Stimulated activated naive B cell treated with anti-CD40 and anti-IgM and Interleukin-4, amounts not matched to agents 10 μg/mL and 1 μg/mL and 100 μg/mL, for 72 hours (primary cell): ENCODE measurements at regions not wholly inside any gene's neighbourhood (a gene's known extent, or its start where the extent isn't known, plus 50 kb on each side); places are given as distances from the start of the nearest gene placed in this dataset.
"Not testable (repeated sequence)": the region's sequence is repeated elsewhere in the genome, so short reads cannot be mapped to it uniquely, and the experiment has no call there.

Experiments
- ATAC-seq, 2 donors: fragments of 150-1000 bp; cut with Tn5 transposase; replicated peaks; 2 replicates each; pipeline ENCODE4 v1.10.0; 2021; ENCODE audit warnings: moderate library complexity in 1 of 2
- DNase-seq: peaks from one replicate; pipeline ENCODE4 v3.0.0; 2021
- H3K27ac Mint-ChIP-seq: one replicate; pipeline ENCODE4 v1.8.0; 2022; ENCODE audit warnings: mild to moderate bottlenecking, mixed read lengths
- H3K27me3 Mint-ChIP-seq, 2 donors: one replicate each; pipeline ENCODE4 v1.8.0; 2022; ENCODE audit warnings: mixed read lengths in 2 of 2
- H3K36me3 Mint-ChIP-seq, 2 donors: one replicate each; pipeline ENCODE4 v1.8.0; 2022; ENCODE audit warnings: mixed read lengths in 2 of 2, mild to moderate bottlenecking in 1 of 2
- H3K4me1 Mint-ChIP-seq, 2 donors: one replicate each; pipeline ENCODE4 v1.8.0; 2022; ENCODE audit warnings: mixed read lengths in 2 of 2, mild to moderate bottlenecking in 1 of 2
- H3K4me3 Mint-ChIP-seq, 2 donors: one replicate each; pipeline ENCODE4 v1.8.0; 2022; ENCODE audit warnings: mild to moderate bottlenecking in 2 of 2, mixed read lengths in 2 of 2, moderate library complexity in 1 of 2
- H3K9me3 Mint-ChIP-seq, 2 donors: one replicate each; pipeline ENCODE4 v1.8.0; 2022; ENCODE audit warnings: mixed read lengths in 2 of 2, mild to moderate bottlenecking in 1 of 2

- Mint-ChIP-seq H3K27ac (no peak overlapping the region), H3K27me3 (peaks cover 0 to 7% of the 10 kb centered on the region in 2 donors), H3K4me1 (no peaks in the 10 kb centered on the region), H3K36me3 (no peaks in the 10 kb centered on the region), H3K9me3 (peaks cover 0 to 6% of the 10 kb centered on the region in 2 donors), H3K4me3 (no peak overlapping the region)
- no peak for ATAC-seq
- DNase-seq: no peak
These were observed 266.3 kb downstream of the FOXL1 start for GRCh38 chr16:86844695-86845094.

DNA sequence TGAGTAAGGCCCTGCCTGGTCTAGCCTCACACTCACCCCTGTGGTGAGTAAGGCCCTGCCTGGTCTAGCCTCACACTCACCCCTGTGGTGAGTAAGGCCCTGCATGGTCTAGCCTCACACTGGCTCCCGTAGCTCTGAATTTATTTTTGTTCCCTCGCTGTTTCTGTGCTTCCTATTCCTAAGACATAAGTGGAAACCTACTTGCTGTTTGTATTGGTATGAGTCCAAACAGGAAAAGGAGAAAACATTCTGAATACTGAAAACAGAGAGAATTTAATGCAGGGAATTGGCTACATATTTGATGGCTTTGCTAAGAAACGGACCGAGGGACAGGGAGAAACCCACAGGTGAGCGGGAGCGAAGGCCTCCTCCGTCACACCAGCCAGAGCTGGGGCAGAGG, 267.8 kb downstream of the FOXL1 start:
- H3K4me1 Mint-ChIP-seq: no peaks in the 10 kb centered on the region
- H3K27ac Mint-ChIP-seq: no peak overlapping the region
- peaks cover 0 to 7% of the 10 kb centered on the region in 2 donors for H3K27me3 Mint-ChIP-seq
- peaks cover 0 to 6% of the 10 kb centered on the region in 2 donors for H3K9me3 Mint-ChIP-seq
- H3K36me3 Mint-ChIP-seq: no peaks in the 10 kb centered on the region
- DNase-seq: no peak
- H3K4me3 Mint-ChIP-seq: no peak overlapping the region
- no peak for ATAC-seq

DNA sequence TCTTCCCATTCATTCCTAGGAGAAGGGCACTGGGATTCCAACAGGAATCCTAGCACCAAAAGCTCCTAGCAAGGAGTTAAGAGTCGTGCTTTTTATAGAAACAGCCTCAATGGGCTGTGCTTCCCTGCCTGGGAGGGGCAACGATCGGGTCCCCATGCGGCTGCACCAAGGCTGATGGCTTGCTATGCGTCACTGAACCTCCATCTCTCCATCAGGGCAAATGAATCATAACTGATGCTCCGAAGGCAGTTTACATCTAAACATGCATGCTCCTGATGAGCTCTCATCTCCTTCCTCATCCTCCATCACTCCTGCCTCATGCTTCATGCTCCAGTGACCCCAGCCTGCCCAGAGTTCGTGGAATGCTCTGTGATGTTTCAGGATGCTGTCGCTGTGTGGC, 270.5 kb downstream of the FOXL1 start:
- H3K27ac Mint-ChIP-seq: no peak overlapping the region
- H3K9me3 Mint-ChIP-seq: peaks cover 0 to 5% of the 10 kb centered on the region in 2 donors
- ATAC-seq (no peak), DNase-seq (no peak)
- H3K36me3 Mint-ChIP-seq: no peaks in the 10 kb centered on the region
- H3K4me3 Mint-ChIP-seq: no peak overlapping the region
- no peaks in the 10 kb centered on the region for H3K4me1 Mint-ChIP-seq
- H3K27me3 Mint-ChIP-seq: peaks cover 0 to 7% of the 10 kb centered on the region in 2 donors

DNA sequence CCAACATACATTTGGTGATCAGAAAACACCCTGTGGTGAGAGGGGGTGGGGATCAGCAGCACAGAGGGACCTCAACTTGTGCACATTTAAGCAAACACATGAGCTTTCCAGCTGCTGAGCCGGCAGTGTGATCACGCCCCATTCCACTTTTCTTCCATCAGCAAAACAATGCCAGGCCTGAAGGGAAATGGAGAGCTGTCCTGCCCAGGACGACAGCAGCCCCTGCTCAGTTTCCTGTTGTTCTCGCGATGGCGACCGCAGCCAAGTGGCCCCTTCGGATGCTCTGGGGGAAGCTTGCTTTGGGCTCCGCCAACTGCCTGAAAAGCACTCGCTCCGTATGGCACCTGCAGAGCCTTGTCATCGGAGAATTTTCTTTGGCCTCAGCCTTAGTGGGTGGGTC, 272.3 kb downstream of the FOXL1 start:
- ATAC-seq (no peak), DNase-seq (no peak)
- Mint-ChIP-seq H3K27ac (no peak overlapping the region), H3K27me3 (peaks cover 0 to 7% of the 10 kb centered on the region in 2 donors), H3K4me3 (no peak overlapping the region), H3K36me3 (no peaks in the 10 kb centered on the region), H3K4me1 (no peaks in the 10 kb centered on the region), H3K9me3 (no peaks in the 10 kb centered on the region)

- Mint-ChIP-seq H3K27ac (no peak overlapping the region), H3K4me1 (no peaks in the 10 kb centered on the region), H3K36me3 (no peaks in the 10 kb centered on the region), H3K27me3 (peaks cover 0 to 7% of the 10 kb centered on the region in 2 donors), H3K4me3 (no peak overlapping the region), H3K9me3 (no peaks in the 10 kb centered on the region)
- ATAC-seq (no peak), DNase-seq (no peak)
These were observed 273.8 kb downstream of the FOXL1 start for GRCh38 chr16:86852135-86852534.

DNA sequence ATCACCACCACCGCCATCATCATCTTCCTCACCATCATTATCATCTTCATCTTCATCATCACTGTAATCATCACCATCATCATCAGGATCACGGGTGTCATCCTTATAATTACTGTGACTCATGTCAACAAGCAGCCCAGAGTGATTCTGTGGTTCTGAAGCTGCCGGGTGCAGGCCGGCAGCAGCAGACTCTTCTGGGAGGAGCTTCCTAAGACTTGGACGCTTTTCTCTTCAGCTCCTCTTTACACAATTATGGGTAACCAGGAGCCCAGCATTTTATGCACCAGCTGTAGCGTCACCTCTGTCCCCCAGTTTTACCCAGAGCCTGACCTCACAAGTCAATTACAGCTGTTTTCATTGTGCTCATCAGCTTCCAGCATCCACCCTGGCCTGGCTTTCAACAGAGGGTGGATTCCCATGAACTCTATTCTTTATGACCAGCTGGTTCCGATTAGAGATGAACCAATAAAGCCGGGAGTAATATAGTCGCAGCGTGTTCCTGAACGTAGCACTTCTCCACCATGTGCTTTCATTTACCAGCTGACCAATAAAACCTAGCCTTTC, 275.8 kb downstream of the FOXL1 start:
- H3K4me3 Mint-ChIP-seq: no peak overlapping the region

GRCh38 chr16:86854626-86855294, 276.4 kb downstream of the FOXL1 start:
- Mint-ChIP-seq H3K4me1 (no peaks in the 10 kb centered on the region), H3K4me3 (no peak overlapping the region), H3K36me3 (no peaks in the 10 kb centered on the region), H3K9me3 (no peaks in the 10 kb centered on the region), H3K27me3 (no peaks in the 10 kb centered on the region), H3K27ac (no peak overlapping the region)
- no peak for ATAC-seq
- DNase-seq: no peak

More for the DNA sequence above, 275.8 kb downstream of the FOXL1 start:
- no peaks in the 10 kb centered on the region for H3K4me1 Mint-ChIP-seq
- no peaks in the 10 kb centered on the region for H3K9me3 Mint-ChIP-seq
- H3K36me3 Mint-ChIP-seq: no peaks in the 10 kb centered on the region
- ATAC-seq (no peak), DNase-seq (no peak)
- H3K27ac Mint-ChIP-seq: no peak overlapping the region
- H3K27me3 Mint-ChIP-seq: peaks cover 0 to 4% of the 10 kb centered on the region in 2 donors

- no peak for DNase-seq
- no peaks in the 10 kb centered on the region for H3K4me1 Mint-ChIP-seq
- no peak for ATAC-seq
These were observed 278.7 kb downstream of the FOXL1 start for GRCh38 chr16:86856946-86857586.

GRCh38 chr16:86857807-86858206, 279.5 kb downstream of the FOXL1 start:
- no peaks in the 10 kb centered on the region for H3K9me3 Mint-ChIP-seq
- DNase-seq: no peak
- H3K27ac Mint-ChIP-seq: no peak overlapping the region
- no peak for ATAC-seq
- no peaks in the 10 kb centered on the region for H3K27me3 Mint-ChIP-seq
- no peaks in the 10 kb centered on the region for H3K4me1 Mint-ChIP-seq
- H3K36me3 Mint-ChIP-seq: no peaks in the 10 kb centered on the region
- H3K4me3 Mint-ChIP-seq: no peak overlapping the region

More at GRCh38 chr16:86856946-86857586, 278.7 kb downstream of the FOXL1 start:
- H3K9me3 Mint-ChIP-seq: no peaks in the 10 kb centered on the region
- no peaks in the 10 kb centered on the region for H3K36me3 Mint-ChIP-seq
- H3K4me3 Mint-ChIP-seq: no peak overlapping the region
- H3K27ac Mint-ChIP-seq: no peak overlapping the region
- H3K27me3 Mint-ChIP-seq: no peaks in the 10 kb centered on the region

GRCh38 chr16:86858501-86858900, 280.2 kb downstream of the FOXL1 start:
- Mint-ChIP-seq H3K27me3 (no peaks in the 10 kb centered on the region), H3K4me3 (no peak overlapping the region), H3K9me3 (peaks cover 0 to 1% of the 10 kb centered on the region in 2 donors), H3K4me1 (no peaks in the 10 kb centered on the region), H3K36me3 (no peaks in the 10 kb centered on the region), H3K27ac (no peak overlapping the region)
- DNase-seq: no peak
- ATAC-seq: no peak

GRCh38 chr16:86861270-86861858, 283.0 kb downstream of the FOXL1 start:
- not testable (repeated sequence) for H3K36me3 Mint-ChIP-seq, H3K4me1 Mint-ChIP-seq, H3K27ac Mint-ChIP-seq, H3K4me3 Mint-ChIP-seq, DNase-seq, ATAC-seq, H3K27me3 Mint-ChIP-seq, H3K9me3 Mint-ChIP-seq

DNA sequence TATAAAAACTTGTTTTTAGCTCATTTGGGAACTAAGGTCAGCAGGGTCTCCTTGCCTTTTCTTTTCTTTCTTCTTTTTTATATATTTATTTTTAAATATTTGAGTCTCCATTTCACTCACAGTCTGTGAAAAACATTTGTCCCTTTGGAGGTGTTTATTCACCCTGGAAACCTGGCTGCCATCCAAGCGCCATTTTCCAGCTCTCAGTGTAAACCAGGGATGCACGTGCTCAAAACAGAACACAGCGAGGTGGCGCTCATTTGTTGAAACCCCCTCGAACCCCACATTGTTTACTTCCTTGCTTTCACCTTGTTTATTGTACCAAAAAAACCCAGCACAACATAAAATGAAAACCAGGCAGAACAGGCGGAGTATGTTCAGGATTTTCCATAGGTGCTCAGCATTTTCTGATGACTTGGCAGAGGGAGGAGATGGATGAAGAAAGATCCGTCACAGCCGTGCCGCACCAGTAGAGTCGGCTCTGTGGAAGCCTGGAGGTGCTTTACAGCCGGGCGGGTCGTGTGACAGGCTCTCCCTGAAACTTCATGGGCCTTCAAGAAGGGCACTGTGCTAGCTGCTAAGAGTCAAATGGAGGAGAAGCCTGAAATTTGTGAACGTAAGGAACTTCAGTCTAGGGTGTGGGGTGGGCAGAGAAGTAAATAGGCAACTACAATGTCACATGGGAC, 284.4 kb downstream of the FOXL1 start:
- ATAC-seq: no peak
- no peak overlapping the region for H3K4me3 Mint-ChIP-seq
- H3K36me3 Mint-ChIP-seq: no peaks in the 10 kb centered on the region
- DNase-seq: no peak
- H3K27ac Mint-ChIP-seq: no peak overlapping the region
- peaks cover 0 to 3% of the 10 kb centered on the region in 2 donors for H3K9me3 Mint-ChIP-seq
- H3K4me1 Mint-ChIP-seq: no peaks in the 10 kb centered on the region
- H3K27me3 Mint-ChIP-seq: peaks cover 7 to 10% of the 10 kb centered on the region in 2 donors

DNA sequence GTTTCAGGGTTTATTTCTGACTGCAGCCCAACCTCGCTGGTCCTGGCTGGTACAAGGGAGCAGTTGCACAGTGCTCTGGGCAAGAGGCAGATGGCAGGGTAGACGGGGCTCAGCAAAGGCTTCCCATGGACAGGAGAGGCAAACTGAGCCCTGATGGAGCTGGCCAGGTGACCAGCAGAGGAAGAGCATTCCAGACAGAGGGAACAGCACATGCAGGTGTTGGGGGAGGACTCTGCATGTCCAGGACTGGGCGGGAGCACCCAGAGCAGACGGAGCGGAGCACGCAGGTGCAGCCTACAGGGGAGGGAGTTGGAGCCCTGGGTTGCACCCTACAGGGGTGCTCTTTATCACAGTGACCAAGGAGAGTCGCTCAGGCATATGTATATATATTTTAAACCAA, 285.3 kb downstream of the FOXL1 start:
- Mint-ChIP-seq H3K4me3 (no peak overlapping the region), H3K36me3 (no peaks in the 10 kb centered on the region), H3K9me3 (peaks cover 0 to 3% of the 10 kb centered on the region in 2 donors), H3K27ac (no peak overlapping the region), H3K27me3 (peaks cover 7 to 10% of the 10 kb centered on the region in 2 donors), H3K4me1 (no peaks in the 10 kb centered on the region)
- DNase-seq: no peak
- no peak for ATAC-seq

GRCh38 chr16:86864586-86864985, 286.2 kb downstream of the FOXL1 start:
- H3K4me1 Mint-ChIP-seq: no peaks in the 10 kb centered on the region
- H3K36me3 Mint-ChIP-seq: no peaks in the 10 kb centered on the region
- H3K27ac Mint-ChIP-seq: no peak overlapping the region
- H3K9me3 Mint-ChIP-seq: peaks cover 0 to 3% of the 10 kb centered on the region in 2 donors
- no peak for ATAC-seq
- H3K27me3 Mint-ChIP-seq: peaks cover 7 to 10% of the 10 kb centered on the region in 2 donors
- no peak overlapping the region for H3K4me3 Mint-ChIP-seq
- DNase-seq: no peak
